NCI-H446 (cell line): ENCODE measurements at regions not wholly inside any gene's neighbourhood (a gene's known extent, or its start where the extent isn't known, plus 50 kb on each side); places are given as distances from the start of the nearest gene placed in this dataset.

Source experiments
- DNase-seq, 2 experiments: peaks; one replicate each; lab custom pipeline; 2025; lab: John Stamatoyannopoulos, UW

GRCh38 chr13:53144826-53145225 lies 116.2 kb downstream of the OLFM4 start:
- DNase-seq: no peak

GRCh38 chr13:53150568-53150967 lies 122.0 kb downstream of the OLFM4 start:
- no peak for DNase-seq

GRCh38 chr13:53151336-53152056 lies 122.9 kb downstream of the OLFM4 start:
- DNase-seq: peak; percentile 21 to 51

- DNase-seq: no peak
These were observed 123.4 kb downstream of the OLFM4 start for GRCh38 chr13:53152057-53152421.

GRCh38 chr13:53158201-53158600 lies 129.6 kb downstream of the OLFM4 start:
- DNase-seq: no peak

DNA sequence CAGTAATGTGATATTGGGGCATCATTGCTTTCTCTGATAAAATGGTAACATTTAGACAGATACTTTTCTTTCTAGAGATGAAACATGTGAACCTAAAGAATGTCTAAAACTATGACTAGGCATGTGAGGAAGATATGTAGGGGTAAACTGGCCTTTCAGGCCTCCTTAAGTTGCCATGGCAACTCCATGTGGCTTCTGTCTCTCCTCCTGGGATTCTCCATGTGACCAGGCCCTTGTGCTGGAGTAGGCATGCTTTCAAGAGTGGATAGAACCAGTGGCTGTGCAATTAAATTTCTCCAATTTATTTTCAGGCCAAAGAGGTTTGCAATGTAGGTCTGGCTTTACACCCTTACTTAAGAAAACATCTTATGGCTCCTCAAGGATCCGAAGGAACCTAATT lies 130.8 kb downstream of the OLFM4 start:
- DNase-seq: no peak

GRCh38 chr13:53160211-53160610 lies 131.6 kb downstream of the OLFM4 start:
- DNase-seq: no peak

DNA sequence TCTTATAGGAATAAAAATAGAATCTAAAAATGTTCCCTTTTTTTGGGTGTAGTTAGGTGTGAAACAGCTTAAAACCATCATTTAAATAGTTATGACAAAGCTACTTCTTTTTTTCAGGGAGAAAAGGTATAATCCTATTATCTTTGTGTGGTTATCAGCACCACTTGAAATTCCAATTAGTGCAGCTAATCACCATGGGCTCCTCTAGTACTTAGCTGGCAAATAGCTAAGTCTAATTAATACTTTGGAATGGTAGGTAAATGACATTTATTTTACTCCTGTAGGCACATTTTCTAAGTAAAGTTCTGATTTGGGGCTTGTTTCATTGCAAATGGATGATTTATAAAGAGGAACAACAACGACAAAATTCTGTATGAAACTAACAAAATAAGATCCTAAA lies 132.6 kb downstream of the OLFM4 start:
- no peak for DNase-seq

DNA sequence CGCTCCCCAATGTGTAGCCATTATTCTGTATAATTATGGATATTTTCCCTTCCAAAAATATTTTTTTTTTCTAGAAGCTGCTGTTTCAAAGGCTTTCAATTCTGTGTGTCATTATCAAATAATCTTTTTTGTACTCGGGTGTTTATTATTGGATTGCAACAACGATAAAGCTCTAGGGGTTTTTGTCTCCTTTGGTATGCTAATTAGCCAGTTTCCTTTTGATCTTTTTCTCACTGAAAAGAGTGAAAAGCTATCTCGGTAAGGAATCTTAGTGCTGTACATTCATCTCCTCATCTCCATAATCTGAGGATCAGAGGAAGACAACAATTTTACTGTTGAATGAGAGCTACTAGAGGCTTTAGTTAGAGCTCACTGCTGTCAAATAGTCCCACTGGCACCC lies 136.6 kb downstream of the OLFM4 start:
- DNase-seq: no peak

DNA sequence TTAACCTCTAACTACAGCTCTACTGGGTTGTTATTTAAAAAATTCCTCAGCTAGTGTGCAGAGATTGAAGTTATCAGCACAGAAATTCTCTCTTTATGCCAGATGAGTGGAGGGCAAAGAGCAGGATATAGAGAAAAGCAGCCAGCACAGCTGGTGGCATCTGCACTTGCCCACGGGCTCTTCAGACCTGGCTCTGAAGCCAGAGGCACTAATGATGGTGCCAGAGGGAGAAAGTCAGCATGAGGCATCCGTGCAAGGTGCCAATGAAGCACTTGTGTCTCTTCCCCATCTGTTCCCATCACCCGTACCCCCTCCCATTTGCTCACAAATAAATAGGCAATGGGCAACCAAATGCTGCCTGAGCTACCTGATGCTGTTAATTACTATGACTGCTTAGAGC lies 138.9 kb downstream of the OLFM4 start:
- peak; percentile 91 to 95 for DNase-seq

GRCh38 chr13:53170910-53171309 lies 142.3 kb downstream of the OLFM4 start:
- no peak for DNase-seq

GRCh38 chr13:53174545-53174944 lies 145.9 kb downstream of the OLFM4 start:
- DNase-seq: peak in 1 of 2 experiments; percentile 15

GRCh38 chr13:53180684-53181083 lies 152.1 kb downstream of the OLFM4 start:
- DNase-seq: no peak

- DNase-seq: peak in 1 of 2 experiments; percentile 48
These were observed 154.1 kb downstream of the OLFM4 start for GRCh38 chr13:53182724-53183123.

- DNase-seq: peak in 1 of 2 experiments; percentile 9
These were observed 159.5 kb downstream of the OLFM4 start for GRCh38 chr13:53188120-53188519.

DNA sequence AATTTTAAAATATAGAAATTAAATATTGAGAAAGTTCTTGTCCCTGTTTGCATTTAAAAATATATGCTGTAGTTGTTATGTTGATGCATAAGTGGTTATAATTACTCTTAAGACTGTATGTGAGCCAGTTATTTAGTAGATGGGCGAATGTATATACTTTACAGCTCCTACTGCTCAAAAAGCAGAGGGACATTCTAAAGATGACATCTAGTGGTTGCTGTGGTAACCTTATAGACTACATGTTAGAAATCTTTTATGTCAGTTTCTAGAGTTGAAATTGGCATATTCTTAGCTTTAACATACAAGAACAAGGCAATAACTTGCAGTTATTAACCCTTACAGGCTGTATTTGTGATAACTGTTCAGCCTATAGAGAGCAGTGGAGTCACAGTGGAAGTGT lies 160.5 kb downstream of the OLFM4 start:
- no peak for DNase-seq

DNA sequence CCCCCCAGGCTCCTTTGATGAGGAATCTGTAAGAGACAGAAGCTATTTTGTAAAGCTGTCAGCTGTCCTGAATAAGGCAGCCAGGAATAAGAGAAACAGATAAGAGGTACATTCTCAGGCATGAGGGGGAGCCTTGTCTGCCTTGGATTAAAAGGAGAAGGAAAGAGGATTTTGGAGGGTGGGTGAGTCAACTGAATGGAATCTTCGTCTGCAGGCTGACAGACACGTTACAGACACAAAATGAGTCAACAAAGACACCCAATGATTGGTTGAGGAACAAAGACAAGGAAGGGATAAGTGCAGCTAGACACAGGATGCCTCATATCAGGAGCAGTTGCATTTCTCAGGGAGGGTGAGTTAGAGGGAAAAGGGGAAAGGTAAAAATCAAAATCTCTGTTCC lies 162.5 kb downstream of the OLFM4 start:
- no peak for DNase-seq

DNA sequence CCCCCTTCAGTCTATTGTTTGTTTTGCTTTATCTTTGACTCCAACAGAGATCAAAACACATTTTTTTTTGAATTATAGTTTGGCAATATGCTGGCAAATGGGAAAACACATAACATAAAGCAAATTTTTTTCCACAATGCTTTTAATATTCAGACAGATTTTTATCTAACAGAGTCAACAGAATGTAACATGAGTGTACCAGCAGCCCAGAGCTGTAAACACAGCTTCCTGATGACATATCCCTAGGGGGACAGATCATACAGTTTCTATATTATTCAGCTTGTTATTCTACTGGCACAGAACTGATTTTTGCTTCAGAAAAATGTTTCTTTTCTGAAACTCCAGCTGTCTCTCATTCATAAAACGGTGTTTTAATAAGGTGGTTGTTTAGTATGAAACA lies 168.8 kb downstream of the OLFM4 start:
- DNase-seq: peak in 1 of 2 experiments; percentile 12

DNA sequence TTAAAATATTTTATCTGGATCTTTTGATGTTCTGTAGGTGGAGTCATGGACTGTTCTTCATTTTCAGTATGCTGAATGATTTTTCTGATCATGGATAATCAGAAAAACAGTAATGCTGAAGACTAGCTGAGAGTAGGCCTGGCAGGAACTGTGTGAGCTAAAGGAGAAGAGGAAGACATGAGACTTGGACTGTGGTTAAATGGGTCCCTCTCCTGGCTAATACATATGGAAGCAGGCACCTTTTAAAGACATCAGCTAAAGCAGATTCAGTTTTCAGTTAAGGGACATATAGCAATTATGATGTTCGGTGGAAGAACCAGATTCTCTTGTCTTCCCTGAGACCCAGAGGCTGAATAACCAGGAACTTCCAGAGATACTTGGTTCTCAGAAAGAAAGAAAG lies 169.4 kb downstream of the OLFM4 start:
- peak; percentile 9 to 47 for DNase-seq

- no peak for DNase-seq
These were observed 170.1 kb downstream of the OLFM4 start for GRCh38 chr13:53198736-53199135.

DNA sequence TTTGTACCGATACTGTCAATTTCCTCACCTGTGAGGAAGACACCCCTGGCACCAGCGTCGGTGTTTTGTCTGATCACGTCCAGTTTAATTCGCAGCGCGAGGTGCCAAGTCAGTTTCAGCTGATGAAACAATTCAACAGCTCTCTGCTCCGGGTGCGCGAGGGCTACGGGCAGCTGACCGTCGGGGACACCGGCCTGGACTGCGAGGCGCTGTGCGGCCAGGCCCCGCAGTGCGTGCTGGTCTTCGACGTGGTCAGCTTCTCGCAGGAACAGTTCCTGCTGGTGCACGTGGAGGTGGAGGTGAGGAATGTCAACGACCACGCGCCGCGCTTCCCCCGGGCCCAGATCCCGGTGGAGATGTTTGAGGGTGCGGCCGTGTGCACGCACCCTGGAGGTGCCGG lies 171.5 kb downstream of the OLFM4 start:
- no peak for DNase-seq

GRCh38 chr13:53200498-53201453 lies 172.2 kb downstream of the OLFM4 start:
- DNase-seq: no peak
